ENCODE measurements at regions not wholly inside any gene's neighbourhood (a gene's known extent, or its start where the extent isn't known, plus 50 kb on each side); places are given as distances from the start of the nearest gene placed in this dataset.

DNA sequence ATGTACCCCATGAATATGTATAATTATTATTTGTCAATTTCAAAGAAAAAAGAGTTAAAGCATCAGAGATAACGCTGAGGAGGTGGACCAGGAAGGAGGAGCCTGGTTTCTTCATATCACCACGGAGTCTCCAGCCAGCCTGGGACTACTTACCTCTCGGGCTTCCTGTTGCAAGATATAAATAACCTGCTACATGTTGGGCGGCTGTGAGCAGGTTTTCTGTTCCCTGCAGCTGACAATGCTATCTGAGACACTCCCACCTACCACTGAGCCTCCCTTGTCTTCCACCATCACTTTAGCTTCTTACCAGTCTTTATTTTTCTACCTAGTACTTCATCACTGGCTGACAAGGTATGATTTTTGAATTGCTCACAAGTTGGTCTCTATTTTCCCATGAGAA is 102.7 kb upstream of the CPEB4 start:
- H3K4me3 ChIP-seq (ENCODE audit: low read length): no peak overlapping the region
- no peak overlapping the region for H2AFZ ChIP-seq (ENCODE audit: low read depth, low read length)
- no peak overlapping the region for H3K27ac ChIP-seq (ENCODE audit: low read length)
- H3K36me3 ChIP-seq (replicated peaks; ENCODE audit: low read depth, low read length): no peaks in the 10 kb centered on the region
- no peaks in the 10 kb centered on the region for H3K79me2 ChIP-seq (ENCODE audit: low read length)
- peaks cover 57% of the 10 kb centered on the region for H3K4me1 ChIP-seq (ENCODE audit: low read length)
- H3K4me2 ChIP-seq (ENCODE audit: low read length): peak overlapping the region; percentile 79; the same call in 1 of the 2 replicates
- peaks cover 26% of the 10 kb centered on the region for H3K27me3 ChIP-seq (ENCODE audit: low read depth, low read length)
- no peaks in the 10 kb centered on the region for H4K20me1 ChIP-seq (ENCODE audit: insufficient read depth, low read length)
- no peaks in the 10 kb centered on the region for H3K9me3 ChIP-seq (ENCODE audit: insufficient read depth, low read length)
- no peak overlapping the region for H3K9ac ChIP-seq (ENCODE audit: low read length)
- TF ChIP-seq, protein P1, sequence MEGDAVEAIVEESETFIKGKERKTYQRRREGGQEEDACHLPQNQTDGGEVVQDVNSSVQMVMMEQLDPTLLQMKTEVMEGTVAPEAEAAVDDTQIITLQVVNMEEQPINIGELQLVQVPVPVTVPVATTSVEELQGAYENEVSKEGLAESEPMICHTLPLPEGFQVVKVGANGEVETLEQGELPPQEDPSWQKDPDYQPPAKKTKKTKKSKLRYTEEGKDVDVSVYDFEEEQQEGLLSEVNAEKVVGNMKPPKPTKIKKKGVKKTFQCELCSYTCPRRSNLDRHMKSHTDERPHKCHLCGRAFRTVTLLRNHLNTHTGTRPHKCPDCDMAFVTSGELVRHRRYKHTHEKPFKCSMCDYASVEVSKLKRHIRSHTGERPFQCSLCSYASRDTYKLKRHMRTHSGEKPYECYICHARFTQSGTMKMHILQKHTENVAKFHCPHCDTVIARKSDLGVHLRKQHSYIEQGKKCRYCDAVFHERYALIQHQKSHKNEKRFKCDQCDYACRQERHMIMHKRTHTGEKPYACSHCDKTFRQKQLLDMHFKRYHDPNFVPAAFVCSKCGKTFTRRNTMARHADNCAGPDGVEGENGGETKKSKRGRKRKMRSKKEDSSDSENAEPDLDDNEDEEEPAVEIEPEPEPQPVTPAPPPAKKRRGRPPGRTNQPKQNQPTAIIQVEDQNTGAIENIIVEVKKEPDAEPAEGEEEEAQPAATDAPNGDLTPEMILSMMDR (IDR thresholded peaks at IDR 0.05; ENCODE audit: low read depth, low read length): no peak
- no peak for TF ChIP-seq EZH2phosphoT487 (IDR thresholded peaks at IDR 0.05; ENCODE audit: low read depth)

- no peak overlapping the region for H2AFZ ChIP-seq (ENCODE audit: low read depth, low read length)
- TF ChIP-seq, protein P1 (IDR thresholded peaks at IDR 0.05; ENCODE audit: low read depth, low read length): no peak
- no peak for TF ChIP-seq EZH2phosphoT487 (IDR thresholded peaks at IDR 0.05; ENCODE audit: low read depth)
- H3K9me3 ChIP-seq (ENCODE audit: insufficient read depth, low read length): no peaks in the 10 kb centered on the region
- H4K20me1 ChIP-seq (ENCODE audit: insufficient read depth, low read length): no peaks in the 10 kb centered on the region
- H3K79me2 ChIP-seq (ENCODE audit: low read length): no peaks in the 10 kb centered on the region
- H3K27me3 ChIP-seq (ENCODE audit: low read depth, low read length): peaks cover 26% of the 10 kb centered on the region
- H3K27ac ChIP-seq (ENCODE audit: low read length): peak overlapping the region; percentile 57
- H3K4me1 ChIP-seq (ENCODE audit: low read length): peaks cover 62% of the 10 kb centered on the region
- H3K9ac ChIP-seq (ENCODE audit: low read length): peak overlapping the region; percentile 40; the same call in 1 of the 2 replicates
- peak overlapping the region; percentile 51 for H3K4me3 ChIP-seq (ENCODE audit: low read length)
- H3K36me3 ChIP-seq (replicated peaks; ENCODE audit: low read depth, low read length): no peaks in the 10 kb centered on the region
- peak overlapping the region; percentile 79 for H3K4me2 ChIP-seq (ENCODE audit: low read length)
Measured at GRCh38 chr5:173785866-173786265, 102.3 kb upstream of the CPEB4 start.

DNA sequence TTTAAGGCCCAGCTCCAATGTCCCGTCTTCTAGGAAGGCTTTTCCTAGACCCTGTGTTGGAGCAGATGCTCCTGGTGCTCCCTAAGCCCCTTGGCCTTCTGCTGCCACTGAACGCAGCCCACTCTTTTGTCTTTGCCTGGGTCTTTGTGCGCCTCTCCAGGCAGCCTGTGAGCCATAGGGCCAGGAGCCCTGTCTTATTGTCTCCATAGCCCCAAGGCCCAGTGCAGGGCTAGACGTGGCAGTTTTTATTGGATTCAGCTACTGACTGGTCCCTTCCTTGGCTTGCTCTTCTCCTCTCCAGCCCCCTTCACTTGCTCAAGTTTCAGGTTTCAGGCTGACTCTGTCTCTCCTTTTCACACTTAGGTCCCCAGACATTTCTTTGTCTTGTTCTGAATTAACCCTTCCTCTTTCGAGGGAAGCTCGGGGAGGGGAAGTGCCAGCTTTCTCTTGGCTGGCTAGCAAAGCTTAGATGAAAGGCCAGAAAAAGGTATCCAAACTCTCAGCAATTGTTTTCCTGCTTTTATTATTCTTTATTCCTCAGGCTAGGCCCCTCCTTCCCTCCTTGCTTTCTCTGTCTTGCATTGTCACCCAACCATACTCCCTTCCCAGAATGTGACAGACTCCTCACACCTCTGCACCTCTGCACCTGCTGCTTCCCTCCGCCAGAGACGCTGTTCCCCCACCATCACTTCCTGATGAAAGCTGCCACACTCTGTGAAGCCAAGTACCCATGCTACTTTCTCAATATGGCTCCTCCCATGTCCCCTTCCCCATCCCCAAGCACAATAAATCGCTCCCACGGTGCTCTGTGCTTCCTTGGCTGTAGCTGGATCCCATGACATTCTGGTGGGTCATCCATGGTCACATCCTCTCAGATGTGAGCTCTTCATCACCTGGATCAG is 101.6 kb upstream of the CPEB4 start:
- H3K27me3 ChIP-seq (ENCODE audit: low read depth, low read length): peaks cover 26% of the 10 kb centered on the region
- no peaks in the 10 kb centered on the region for H3K36me3 ChIP-seq (replicated peaks; ENCODE audit: low read depth, low read length)
- peak overlapping the region; percentile 40; the same call in 1 of the 2 replicates for H3K9ac ChIP-seq (ENCODE audit: low read length)
- peak overlapping the region; percentile 79 for H3K4me2 ChIP-seq (ENCODE audit: low read length)
- peak overlapping the region; percentile 57 for H3K27ac ChIP-seq (ENCODE audit: low read length)
- no peak for TF ChIP-seq EZH2phosphoT487 (IDR thresholded peaks at IDR 0.05; ENCODE audit: low read depth)
- TF ChIP-seq, protein P1 (IDR thresholded peaks at IDR 0.05; ENCODE audit: low read depth, low read length): peak; percentile 95
- no peaks in the 10 kb centered on the region for H3K79me2 ChIP-seq (ENCODE audit: low read length)
- no peaks in the 10 kb centered on the region for H3K9me3 ChIP-seq (ENCODE audit: insufficient read depth, low read length)
- H4K20me1 ChIP-seq (ENCODE audit: insufficient read depth, low read length): no peaks in the 10 kb centered on the region
- H3K4me1 ChIP-seq (ENCODE audit: low read length): peaks cover 64% of the 10 kb centered on the region
- no peak overlapping the region; the same call in 1 of the 2 replicates for H2AFZ ChIP-seq (ENCODE audit: low read depth, low read length)
- peak overlapping the region; percentile 51 for H3K4me3 ChIP-seq (ENCODE audit: low read length)
